GM12892 (cell line): ENCODE measurements at regions not wholly inside any gene's neighbourhood (a gene's known extent, or its start where the extent isn't known, plus 50 kb on each side); places are given as distances from the start of the nearest gene placed in this dataset.

ENCODE experiments used
- POLR2A ChIP-seq: IDR thresholded peaks from 2 replicates; pipeline ENCODE4 v1.6.1; 2011; ENCODE audit warnings: low read depth, low read length, control low read depth
- POLR2AphosphoS5 ChIP-seq: IDR thresholded peaks from 2 replicates; pipeline ENCODE4 v1.6.1; 2011; ENCODE audit warnings: low read depth, low read length, control low read depth
- TAF1 ChIP-seq: IDR thresholded peaks from 2 replicates; pipeline ENCODE4 v1.6.1; 2011; ENCODE audit warnings: low read depth, mild to moderate bottlenecking, control low read depth, low read length, borderline replicate concordance

DNA sequence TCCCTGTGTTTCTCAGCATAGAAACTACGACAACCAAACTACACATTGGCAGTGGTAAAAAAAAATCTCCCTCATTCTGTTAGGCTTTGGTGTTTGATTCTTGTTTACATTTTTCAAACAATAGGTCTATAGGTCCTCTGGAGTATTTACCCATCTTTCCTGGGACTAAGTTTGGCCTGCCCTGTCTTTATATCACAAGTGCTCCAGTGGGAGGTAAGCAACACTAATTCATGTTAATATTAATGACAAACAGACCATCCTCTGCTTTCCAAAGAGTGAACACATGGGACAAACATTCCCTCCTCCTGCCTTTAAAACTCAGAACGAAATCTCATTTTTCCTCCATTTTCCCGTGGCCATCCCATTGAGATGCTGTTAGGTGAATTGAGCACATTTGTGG, 514.1 kb upstream of the INTU start:
- no peak for TF ChIP-seq POLR2AphosphoS5
- TF ChIP-seq TAF1: no peak
- TF ChIP-seq POLR2A: no peak
